RWPE2 (cell line): ENCODE measurements at regions not wholly inside any gene's neighbourhood (a gene's known extent, or its start where the extent isn't known, plus 50 kb on each side); places are given as distances from the start of the nearest gene placed in this dataset.

Experiments used
- ATAC-seq: fragments of 200-7000 bp; cut with Tn5 transposase; 3 replicates; pipeline ENCODE4 v1.9.1; 2021; ENCODE audit warnings: low read depth
- DNase-seq: peaks from one replicate; pipeline ENCODE4 v3.0.0-alpha.2; 2020; ENCODE audit warnings: low spot score
- H3K27ac ChIP-seq: fragments of 450-650 bp; 2 replicates; pipeline ENCODE4 v1.5.1; 2017; ENCODE audit warnings: mild to moderate bottlenecking; ENCODE audit not compliant: poor library complexity, severe bottlenecking
- H3K27me3 ChIP-seq: fragments of 250-450 bp; sonication (Bioruptor Pico); 2 replicates; pipeline ENCODE4 v1.5.1; 2021; ENCODE audit warnings: mild to moderate bottlenecking, moderate library complexity; ENCODE audit not compliant: insufficient read depth, poor library complexity, severe bottlenecking
- H3K36me3 ChIP-seq: fragments of 250-450 bp; sonication (Bioruptor Pico); 2 replicates; pipeline ENCODE4 v1.5.1; 2020; ENCODE audit warnings: low read depth, mild to moderate bottlenecking, moderate library complexity
- H3K4me1 ChIP-seq: fragments of 250-450 bp; sonication (Bioruptor Pico); 2 replicates; pipeline ENCODE4 v1.5.1; 2021; ENCODE audit warnings: mild to moderate bottlenecking, moderate library complexity; ENCODE audit not compliant: insufficient read depth, poor library complexity, severe bottlenecking
- H3K4me3 ChIP-seq: fragments of 250-450 bp; sonication (Bioruptor Pico); 2 replicates; pipeline ENCODE4 v1.5.1; 2021; ENCODE audit warnings: mild to moderate bottlenecking, moderate library complexity; ENCODE audit not compliant: severe bottlenecking
- H3K9me3 ChIP-seq: fragments of 250-450 bp; sonication (Bioruptor Pico); 2 replicates; pipeline ENCODE4 v1.5.1; 2021; ENCODE audit warnings: mild to moderate bottlenecking, moderate library complexity; ENCODE audit not compliant: severe bottlenecking
- CTCF ChIP-seq: fragments of 450-650 bp; IDR thresholded peaks from one replicate; pipeline ENCODE4 v1.5.1; 2017; ENCODE audit warnings: mild to moderate bottlenecking, moderate library complexity; ENCODE audit not compliant: poor library complexity, severe bottlenecking

GRCh38 chr7:142407939-142408570, 150.2 kb upstream of the PRSS58 start:
- H3K9me3 ChIP-seq = no peaks in the 10 kb centered on the region
- DNase-seq (no peak), ATAC-seq (no peak)
- no peaks in the 10 kb centered on the region for H3K4me1 ChIP-seq
- H3K4me3 ChIP-seq = no peak overlapping the region
- H3K36me3 ChIP-seq = no peaks in the 10 kb centered on the region
- H3K27me3 ChIP-seq = peaks cover 5% of the 10 kb centered on the region
- no peak for TF ChIP-seq CTCF
- no peak overlapping the region for H3K27ac ChIP-seq

- ATAC-seq = no peak
These were observed 147.4 kb upstream of the PRSS58 start for GRCh38 chr7:142405122-142405765.

GRCh38 chr7:142401951-142402350, 144.1 kb upstream of the PRSS58 start:
- TF ChIP-seq CTCF = no peak
- Histone ChIP-seq H3K27ac (no peak overlapping the region), H3K9me3 (no peaks in the 10 kb centered on the region), H3K27me3 (peaks cover 7% of the 10 kb centered on the region), H3K4me1 (no peaks in the 10 kb centered on the region), H3K36me3 (no peaks in the 10 kb centered on the region), H3K4me3 (no peak overlapping the region)
- DNase-seq (no peak), ATAC-seq (no peak)

More at GRCh38 chr7:142405122-142405765, 147.4 kb upstream of the PRSS58 start:
- Histone ChIP-seq H3K27ac (no peak overlapping the region), H3K27me3 (peaks cover 7% of the 10 kb centered on the region), H3K4me3 (no peak overlapping the region), H3K4me1 (no peaks in the 10 kb centered on the region), H3K9me3 (no peaks in the 10 kb centered on the region), H3K36me3 (no peaks in the 10 kb centered on the region)
- no peak for TF ChIP-seq CTCF
- DNase-seq = no peak

- H3K27me3 ChIP-seq = peaks cover 7% of the 10 kb centered on the region
- H3K4me3 ChIP-seq = no peak overlapping the region
- no peaks in the 10 kb centered on the region for H3K36me3 ChIP-seq
- no peaks in the 10 kb centered on the region for H3K4me1 ChIP-seq
- TF ChIP-seq CTCF = no peak
- DNase-seq (no peak), ATAC-seq (no peak)
- no peak overlapping the region for H3K27ac ChIP-seq
- H3K9me3 ChIP-seq = no peaks in the 10 kb centered on the region
These were observed 142.2 kb upstream of the PRSS58 start for GRCh38 chr7:142400042-142400533.
